GM10266 (cell line): ENCODE measurements at regions not wholly inside any gene's neighbourhood (a gene's known extent, or its start where the extent isn't known, plus 50 kb on each side); places are given as distances from the start of the nearest gene placed in this dataset.

Experiments
- DNase-seq: peaks from one replicate; pipeline ENCODE4 v3.0.0; 2012; ENCODE audit errors: extremely low spot score
- CTCF ChIP-seq: IDR thresholded peaks from 2 replicates; pipeline ENCODE4 v1.5.1; 2012; ENCODE audit warnings: mild to moderate bottlenecking, low read depth; ENCODE audit not compliant: control insufficient read depth, insufficient read depth; ENCODE audit errors: missing control alignments

- no peak for DNase-seq
- no peak for TF ChIP-seq CTCF
Observed at GRCh38 chr4:176897226-176897625, 104.5 kb upstream of the VEGFC start.

GRCh38 chr4:176898791-176899190, 106.1 kb upstream of the VEGFC start:
- no peak for TF ChIP-seq CTCF
- DNase-seq: no peak

- DNase-seq: peak; percentile 15
- TF ChIP-seq CTCF: no peak
Observed at GRCh38 chr4:176902710-176903323, 110.1 kb upstream of the VEGFC start.

GRCh38 chr4:176906709-176907108, 114.0 kb upstream of the VEGFC start:
- no peak for DNase-seq
- no peak for TF ChIP-seq CTCF

- no peak for DNase-seq
- TF ChIP-seq CTCF: no peak
Observed at GRCh38 chr4:176910646-176911045, 117.9 kb upstream of the VEGFC start.

GRCh38 chr4:176919631-176920030, 126.9 kb upstream of the VEGFC start:
- TF ChIP-seq CTCF: no peak
- DNase-seq: no peak

- DNase-seq: no peak
- no peak for TF ChIP-seq CTCF
Observed at GRCh38 chr4:176920694-176921093, 128.0 kb upstream of the VEGFC start.
